Neuronal stem cell (in vitro differentiated cells): ENCODE measurements at regions not wholly inside any gene's neighbourhood (a gene's known extent, or its start where the extent isn't known, plus 50 kb on each side); places are given as distances from the start of the nearest gene placed in this dataset.

ENCODE experiments used
- DNase-seq: peaks from one replicate; pipeline ENCODE4 v3.0.0-alpha.2; 2013; ENCODE audit warnings: low spot score
- H2AFZ ChIP-seq: one replicate; pipeline ENCODE4 v1.6.1; 2013; ENCODE audit warnings: mild to moderate bottlenecking, low read length, inconsistent platforms
- H2AK5ac ChIP-seq: 2 replicates; pipeline ENCODE4 v1.6.1; 2013; ENCODE audit warnings: low read depth, mild to moderate bottlenecking, inconsistent platforms, low read length, moderate library complexity, mixed read lengths
- H2BK120ac ChIP-seq: 2 replicates; pipeline ENCODE4 v1.6.1; 2013; ENCODE audit warnings: low read depth, mild to moderate bottlenecking, inconsistent platforms, low read length, moderate library complexity, mixed read lengths
- H2BK12ac ChIP-seq: one replicate; pipeline ENCODE4 v1.6.1; 2013; ENCODE audit warnings: low read length, inconsistent platforms
- H2BK15ac ChIP-seq: 2 replicates; pipeline ENCODE4 v1.6.1; 2013; ENCODE audit warnings: mild to moderate bottlenecking, low read length, inconsistent platforms, mixed read lengths
- H2BK5ac ChIP-seq: one replicate; pipeline ENCODE4 v1.6.1; 2013; ENCODE audit warnings: inconsistent platforms, mild to moderate bottlenecking, low read length, moderate library complexity
- H3K14ac ChIP-seq: one replicate; pipeline ENCODE4 v1.6.1; 2013; ENCODE audit warnings: low read length, inconsistent platforms
- H3K18ac ChIP-seq: 2 replicates; pipeline ENCODE4 v1.6.1; 2013; ENCODE audit warnings: low read length, inconsistent platforms
- H3K23ac ChIP-seq: 2 replicates; pipeline ENCODE4 v1.6.1; 2013; ENCODE audit warnings: low read depth, mild to moderate bottlenecking, mixed read lengths, low read length, inconsistent platforms; ENCODE audit not compliant: poor library complexity
- H3K27ac ChIP-seq: replicated peaks from 3 replicates; pipeline ENCODE4 v1.5.1; 2013; ENCODE audit warnings: low read length, inconsistent platforms
- H3K27me3 ChIP-seq, 3 experiments: 2 replicates each; pipeline ENCODE4 v1.6.1; 2013; ENCODE audit warnings: low read length in 3 of 3, mild to moderate bottlenecking in 2 of 3, inconsistent platforms in 1 of 3, low read depth in 1 of 3, mixed read lengths in 1 of 3, moderate library complexity in 1 of 3; ENCODE audit not compliant: control insufficient read depth in 3 of 3, insufficient read depth in 3 of 3
- H3K36me3 ChIP-seq, 2 donors: replicated peaks in 1 of 2; 2 replicates each; pipeline ENCODE4 v1.6.1; 2013; ENCODE audit warnings: low read length in 2 of 2; ENCODE audit not compliant: control insufficient read depth in 2 of 2, insufficient read depth in 2 of 2
- H3K4ac ChIP-seq: 2 replicates; pipeline ENCODE4 v1.6.1; 2013; ENCODE audit warnings: inconsistent platforms, mild to moderate bottlenecking, low read length, moderate library complexity
- H3K4me1 ChIP-seq, 2 donors: 1 replicate in 1 of 2; 2 replicates in 1 of 2; pipeline ENCODE4 v1.6.1; 2013; ENCODE audit warnings: low read length in 2 of 2, low read depth in 1 of 2; ENCODE audit not compliant: control insufficient read depth in 2 of 2, insufficient read depth in 1 of 2
- H3K4me2 ChIP-seq: one replicate; pipeline ENCODE4 v1.6.1; 2013; ENCODE audit warnings: mild to moderate bottlenecking, low read length, inconsistent platforms; ENCODE audit not compliant: insufficient read depth, poor library complexity, severe bottlenecking
- H3K4me3 ChIP-seq, 2 donors: 2 replicates each; pipeline ENCODE4 v1.5.1; 2013; ENCODE audit warnings: low read length in 2 of 2, mild to moderate bottlenecking in 2 of 2, inconsistent platforms in 1 of 2, moderate library complexity in 1 of 2
- H3K79me1 ChIP-seq: one replicate; pipeline ENCODE4 v1.6.1; 2013; ENCODE audit warnings: low read depth, mild to moderate bottlenecking, inconsistent platforms, low read length, moderate library complexity
- H3K9ac ChIP-seq: one replicate; pipeline ENCODE4 v1.6.1; 2013; ENCODE audit warnings: mild to moderate bottlenecking, low read depth, low read length, inconsistent platforms; ENCODE audit not compliant: poor library complexity
- H3K9me3 ChIP-seq, 2 donors: replicated peaks in 1 of 2; 2 replicates each; pipeline versions ENCODE3 to v1.6.1; 2013; ENCODE audit warnings: low read length in 2 of 2, mild to moderate bottlenecking in 2 of 2, inconsistent platforms in 1 of 2, low read depth in 1 of 2, mixed read lengths in 1 of 2, moderate library complexity in 1 of 2; ENCODE audit not compliant: control insufficient read depth in 2 of 2, insufficient read depth in 1 of 2
- H4K8ac ChIP-seq: one replicate; pipeline ENCODE4 v1.6.1; 2013; ENCODE audit warnings: low read depth, mild to moderate bottlenecking, inconsistent platforms, low read length, moderate library complexity
- H4K91ac ChIP-seq: one replicate; pipeline ENCODE4 v1.6.1; 2013; ENCODE audit warnings: low read length, low read depth, mild to moderate bottlenecking, inconsistent platforms; ENCODE audit not compliant: poor library complexity
- WGBS, 2 donors: extraction: QIAGEN DNeasy Blood & Tissue Kit; methylation state at CpG; one replicate each; pipeline ENCODE4 v1.1.7; 2013; ENCODE audit warnings: missing lambda C conversion rate in 2 of 2, mixed read lengths in 1 of 2; ENCODE audit not compliant: insufficient read length in 2 of 2, insufficient replicate concordance in 1 of 2; ENCODE audit errors: extremely low coverage in 2 of 2; 5-methylcytosine and 5-hydroxymethylcytosine counted together

DNA sequence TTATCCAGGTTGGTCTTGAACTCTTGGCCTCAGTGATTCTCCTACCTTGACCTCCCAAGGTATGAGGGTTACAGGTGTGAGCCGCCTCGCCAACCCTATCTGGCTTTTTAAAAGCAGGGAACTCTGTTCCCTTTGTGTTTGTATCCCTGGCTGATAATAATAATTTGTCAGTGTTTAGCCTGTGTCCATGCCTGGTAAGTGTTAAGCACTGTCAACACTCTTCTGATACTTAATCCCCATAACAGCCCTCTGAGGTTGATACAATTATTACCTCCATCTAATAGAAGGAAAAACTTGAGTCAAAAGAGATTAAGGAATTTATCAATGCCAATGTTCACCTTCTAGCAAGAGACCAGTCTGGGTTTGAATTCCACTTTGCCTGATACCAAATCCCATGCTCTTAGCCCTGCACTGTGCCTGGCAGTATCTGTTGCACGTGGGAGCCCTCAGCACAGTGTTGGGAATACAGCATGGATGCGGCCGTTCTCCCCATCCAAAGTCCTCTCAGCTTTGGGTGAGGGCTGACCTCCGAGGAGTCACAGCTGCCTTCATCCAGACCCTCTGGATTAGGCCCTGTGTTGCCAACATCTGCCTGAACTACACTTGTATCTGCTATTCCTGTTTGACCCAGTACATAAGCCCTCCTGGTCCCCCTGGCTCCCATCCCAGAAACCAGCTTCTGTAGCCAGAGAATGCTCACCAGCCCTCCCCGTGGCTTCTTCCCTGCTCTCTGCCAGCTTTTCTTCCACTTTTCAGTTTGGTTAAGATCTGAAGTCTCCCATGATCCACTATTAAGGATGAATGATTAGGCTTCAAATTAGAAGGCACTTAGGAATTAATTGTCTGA, 335.6 kb upstream of the ASIC2 start:
- Histone ChIP-seq H2BK15ac (no peak overlapping the region), H3K14ac (no peak overlapping the region), H2AK5ac (no peak overlapping the region), H3K27me3 (no peaks in the 10 kb centered on the region), H2BK120ac (no peak overlapping the region), H2BK5ac (no peak overlapping the region), H4K91ac (no peak overlapping the region), H3K23ac (peak overlapping the region; percentile 4), H3K9me3 (no peaks in the 10 kb centered on the region), H2BK12ac (no peak overlapping the region), H3K4me1 (peaks cover 0 to 10% of the 10 kb centered on the region in 2 donors), H3K27ac (no peak overlapping the region), H3K4me2 (no peak overlapping the region), H3K18ac (peak overlapping the region; percentile 77), H4K8ac (no peak overlapping the region), H3K79me1 (no peaks in the 10 kb centered on the region), H3K4ac (peak overlapping the region; percentile 54), H3K36me3 (no peaks in the 10 kb centered on the region), H3K4me3 (no peak overlapping the region), H2AFZ (no peak overlapping the region), H3K9ac (peak overlapping the region; percentile 45)
- no peak for DNase-seq
- no CpG with 5 or more reads among the region's 7 CpGs for WGBS, 2 donors

- Histone ChIP-seq H2BK15ac (peak overlapping the region; percentile 24), H3K14ac (peak overlapping the region; percentile 12), H2BK12ac (no peak overlapping the region), H3K4me2 (no peak overlapping the region), H3K9me3 (peaks cover 0 to 2% of the 10 kb centered on the region in 2 donors), H2BK5ac (no peak overlapping the region), H3K18ac (no peak overlapping the region), H2AK5ac (no peak overlapping the region), H2AFZ (no peak overlapping the region), H3K23ac (no peak overlapping the region), H3K27ac (no peak overlapping the region), H3K27me3 (no peaks in the 10 kb centered on the region), H3K79me1 (no peaks in the 10 kb centered on the region), H3K4me1 (no peaks in the 10 kb centered on the region), H3K9ac (no peak overlapping the region), H3K36me3 (no peaks in the 10 kb centered on the region), H3K4me3 (no peak overlapping the region), H4K8ac (no peak overlapping the region), H3K4ac (no peak overlapping the region), H4K91ac (no peak overlapping the region), H2BK120ac (no peak overlapping the region)
- WGBS, 2 donors = no CpG with 5 or more reads among the region's 6 CpGs
- no peak for DNase-seq
Measured at GRCh38 chr17:33633446-33633845, 340.4 kb upstream of the ASIC2 start.

GRCh38 chr17:33637534-33637933, 344.4 kb upstream of the ASIC2 start:
- no peak overlapping the region for H3K23ac ChIP-seq

GRCh38 chr17:33639103-33639880, 346.2 kb upstream of the ASIC2 start:
- WGBS, 2 donors = no CpG with 5 or more reads among the region's 6 CpGs
- peaks cover 0 to 2% of the 10 kb centered on the region in 2 donors for H3K9me3 ChIP-seq
- no peak overlapping the region for H3K4me2 ChIP-seq
- no peak overlapping the region for H2BK15ac ChIP-seq
- no peak overlapping the region for H2BK120ac ChIP-seq
- no peak overlapping the region for H3K9ac ChIP-seq
- no peak overlapping the region for H3K4ac ChIP-seq
- H3K27ac ChIP-seq = no peak overlapping the region
- H2AFZ ChIP-seq = no peak overlapping the region
- H2BK5ac ChIP-seq = no peak overlapping the region
- H3K27me3 ChIP-seq = no peaks in the 10 kb centered on the region
- H3K4me3 ChIP-seq = no peak overlapping the region
- no peak overlapping the region for H2AK5ac ChIP-seq
- H3K14ac ChIP-seq = no peak overlapping the region
- H4K91ac ChIP-seq = no peak overlapping the region
- H3K23ac ChIP-seq = no peak overlapping the region
- no peak overlapping the region for H3K18ac ChIP-seq
- no peaks in the 10 kb centered on the region for H3K79me1 ChIP-seq
- H2BK12ac ChIP-seq = no peak overlapping the region
- H3K4me1 ChIP-seq = peaks cover 0 to 12% of the 10 kb centered on the region in 2 donors
- no peak overlapping the region for H4K8ac ChIP-seq
- H3K36me3 ChIP-seq = no peaks in the 10 kb centered on the region
- no peak for DNase-seq

More at GRCh38 chr17:33637534-33637933, 344.4 kb upstream of the ASIC2 start:
- Histone ChIP-seq H2BK15ac (no peak overlapping the region), H3K9me3 (peaks cover 0 to 2% of the 10 kb centered on the region in 2 donors), H4K8ac (no peak overlapping the region), H3K14ac (no peak overlapping the region), H3K27ac (no peak overlapping the region), H2BK5ac (no peak overlapping the region), H3K9ac (no peak overlapping the region), H3K36me3 (no peaks in the 10 kb centered on the region), H3K4ac (no peak overlapping the region), H3K4me3 (no peak overlapping the region), H2AK5ac (no peak overlapping the region), H3K79me1 (no peaks in the 10 kb centered on the region), H2AFZ (no peak overlapping the region), H2BK12ac (no peak overlapping the region), H4K91ac (no peak overlapping the region), H3K27me3 (no peaks in the 10 kb centered on the region), H2BK120ac (no peak overlapping the region), H3K4me2 (no peak overlapping the region), H3K4me1 (peaks cover 0 to 12% of the 10 kb centered on the region in 2 donors), H3K18ac (no peak overlapping the region)
- WGBS, 2 donors = no CpG with 5 or more reads among the region's 3 CpGs
- DNase-seq = no peak
